Liver (tissue), 8 donors: ENCODE measurements at regions not wholly inside any gene's neighbourhood (a gene's known extent, or its start where the extent isn't known, plus 50 kb on each side); places are given as distances from the start of the nearest gene placed in this dataset.

Experiments used
- DNase-seq: peaks from one replicate; pipeline ENCODE4 v3.0.0-alpha.2; 2017; ENCODE audit warnings: low spot score
- H3K27ac ChIP-seq, 2 donors: one replicate each; pipeline ENCODE4 v1.7.0; 2013; ENCODE audit warnings: inconsistent platforms in 2 of 2, low read length in 2 of 2, control low read depth in 1 of 2, low read depth in 1 of 2, mild to moderate bottlenecking in 1 of 2
- H3K27me3 ChIP-seq, 4 donors: one replicate each; pipeline versions ENCODE4 v1.6.1 to v1.7.0; 2013; ENCODE audit warnings: low read length in 3 of 4, inconsistent platforms in 1 of 4, mild to moderate bottlenecking in 1 of 4, moderate library complexity in 1 of 4; ENCODE audit not compliant: control insufficient read depth in 4 of 4, insufficient read depth in 4 of 4
- H3K36me3 ChIP-seq, 4 donors: one replicate each; pipeline versions ENCODE4 v1.6.1 to v1.7.0; 2013; ENCODE audit warnings: low read length in 3 of 4, mild to moderate bottlenecking in 3 of 4, low read depth in 1 of 4, moderate library complexity in 1 of 4; ENCODE audit not compliant: control insufficient read depth in 4 of 4, insufficient read depth in 3 of 4
- H3K4me1 ChIP-seq, 4 donors: one replicate each; pipeline versions ENCODE4 v1.6.1 to v1.7.0; 2013; ENCODE audit warnings: low read length in 3 of 4, mild to moderate bottlenecking in 3 of 4, moderate library complexity in 1 of 4; ENCODE audit not compliant: control insufficient read depth in 4 of 4, insufficient read depth in 4 of 4
- H3K4me3 ChIP-seq, 3 donors: one replicate each; pipeline versions ENCODE4 v1.6.1 to v1.7.0; 2013; ENCODE audit warnings: low read length in 3 of 3, control low read depth in 1 of 3, low read depth in 1 of 3, mild to moderate bottlenecking in 1 of 3
- H3K9ac ChIP-seq, 2 donors: one replicate each; pipeline ENCODE4 v1.7.0; 2013; ENCODE audit warnings: low read length in 2 of 2, mild to moderate bottlenecking in 2 of 2, moderate library complexity in 2 of 2, control low read depth in 1 of 2, low read depth in 1 of 2
- H3K9me3 ChIP-seq, 4 donors: one replicate each; pipeline versions ENCODE4 v1.6.1 to v1.7.0; 2013; ENCODE audit warnings: low read length in 3 of 4; ENCODE audit not compliant: control insufficient read depth in 4 of 4
- CTCF ChIP-seq: fragments of 150-350 bp; IDR thresholded peaks from 2 replicates; pipeline ENCODE4 v1.5.1; 2017; ENCODE audit warnings: improper control_type of control experiment, low read depth, low read length; ENCODE audit not compliant: missing input control
- EGR1 ChIP-seq, 2 donors: IDR thresholded peaks; 2 replicates each; pipeline ENCODE4 v1.6.1; 2016 to 2018; ENCODE audit warnings: antibody characterized with exemption in 2 of 2, low read depth in 2 of 2
- FOXA1 ChIP-seq: IDR thresholded peaks from 2 replicates; pipeline ENCODE4 v1.6.1; 2016; ENCODE audit warnings: antibody characterized with exemption
- FOXA2 ChIP-seq: IDR thresholded peaks from 2 replicates; pipeline ENCODE4 v1.6.1; 2016; ENCODE audit warnings: antibody characterized with exemption
- GABPA ChIP-seq, 2 donors: IDR thresholded peaks in 1 of 2; conservative IDR thresholded peaks in 1 of 2; 2 replicates each; pipeline ENCODE4 v1.6.1; 2016; ENCODE audit warnings: antibody characterized with exemption in 2 of 2, mild to moderate bottlenecking in 1 of 2, moderate library complexity in 1 of 2
- HNF4A ChIP-seq, 2 donors: conservative IDR thresholded peaks; 2 replicates each; pipeline ENCODE4 v1.6.1; 2016; ENCODE audit warnings: antibody characterized with exemption in 2 of 2, mild to moderate bottlenecking in 2 of 2
- HNF4G ChIP-seq: IDR thresholded peaks from 2 replicates; pipeline ENCODE4 v1.6.1; 2016; ENCODE audit warnings: antibody characterized with exemption
- JUND ChIP-seq, 2 donors: IDR thresholded peaks; 2 replicates each; pipeline ENCODE4 v1.6.1; 2016; ENCODE audit warnings: antibody characterized with exemption in 2 of 2
- NR2F2 ChIP-seq: IDR thresholded peaks from 2 replicates; pipeline ENCODE4 v1.6.1; 2016; ENCODE audit warnings: antibody characterized with exemption
- RAD21 ChIP-seq, 2 donors: IDR thresholded peaks; 2 replicates each; pipeline ENCODE4 v1.6.1; 2016; ENCODE audit warnings: antibody characterized with exemption in 2 of 2, mild to moderate bottlenecking in 2 of 2
- REST ChIP-seq: IDR thresholded peaks from 2 replicates; pipeline ENCODE4 v1.6.1; 2016; ENCODE audit warnings: antibody characterized with exemption, mild to moderate bottlenecking
- RXRA ChIP-seq, 2 donors: IDR thresholded peaks; 2 replicates each; pipeline ENCODE4 v1.6.1; 2017 to 2018; ENCODE audit warnings: antibody characterized with exemption in 2 of 2, mild to moderate bottlenecking in 1 of 2
- SP1 ChIP-seq: IDR thresholded peaks from 2 replicates; pipeline ENCODE4 v1.6.1; 2018; ENCODE audit warnings: antibody characterized with exemption, mild to moderate bottlenecking
- TAF1 ChIP-seq: conservative IDR thresholded peaks from 2 replicates; pipeline ENCODE4 v1.6.1; 2016; ENCODE audit warnings: antibody characterized with exemption, mild to moderate bottlenecking
- YY1 ChIP-seq: IDR thresholded peaks from 2 replicates; pipeline ENCODE4 v1.6.1; 2016; ENCODE audit warnings: antibody characterized with exemption, mild to moderate bottlenecking
- WGBS: extraction: QIAGEN DNeasy Blood & Tissue Kit; methylation state at CpG from one replicate; pipeline ENCODE4 v1.1.7; 2013; 5-methylcytosine and 5-hydroxymethylcytosine counted together
- TF ChIP-seq, protein P1 (sequence below): IDR thresholded peaks from 2 replicates; pipeline ENCODE4 v1.6.1; 2016; ENCODE audit warnings: antibody characterized with exemption
- TF ChIP-seq, protein P2 (sequence below): IDR thresholded peaks from 2 replicates; pipeline ENCODE4 v1.6.1; 2016; ENCODE audit warnings: antibody characterized with exemption
- TF ChIP-seq, protein P3 (sequence below): IDR thresholded peaks from 2 replicates; pipeline ENCODE4 v1.6.1; 2016; ENCODE audit warnings: antibody characterized with exemption
- donor health status: healthy.
- donor health status: healthy.
- donor health status: healthy.
- donor health status: healthy.
- donor health status: healthy.

DNA sequence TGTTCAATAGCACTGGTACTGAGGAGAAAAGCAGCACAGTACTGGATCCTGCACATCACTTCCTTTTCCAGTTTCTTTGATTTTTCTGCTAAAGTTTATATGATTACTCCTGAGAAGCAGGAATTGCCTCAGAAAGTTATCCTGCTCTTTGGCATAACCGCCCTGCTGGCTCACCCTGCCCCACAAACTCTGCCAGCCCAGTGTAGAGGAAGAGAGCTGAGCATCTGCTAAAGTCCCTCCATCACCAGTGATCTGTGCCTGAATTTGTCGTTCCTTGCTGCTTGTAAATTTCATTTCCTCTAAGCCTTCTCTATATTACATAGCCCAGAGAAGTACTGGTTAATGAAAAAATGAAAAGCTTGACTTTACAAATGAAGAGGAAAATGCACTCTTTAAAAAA, 87.0 kb upstream of the C1orf21 start (continued):
- TF ChIP-seq, protein P1, sequence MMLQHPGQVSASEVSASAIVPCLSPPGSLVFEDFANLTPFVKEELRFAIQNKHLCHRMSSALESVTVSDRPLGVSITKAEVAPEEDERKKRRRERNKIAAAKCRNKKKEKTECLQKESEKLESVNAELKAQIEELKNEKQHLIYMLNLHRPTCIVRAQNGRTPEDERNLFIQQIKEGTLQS = no peak
- TF ChIP-seq HNF4G (no peak), FOXA2 (no peak), EGR1 (IDR thresholded peaks at IDR 0.05; ENCODE audit: low read depth in 2 of 2) (no peak), RAD21 (IDR thresholded peaks at IDR 0.05) (no peak)

- no peaks in the 10 kb centered on the region for H3K36me3 ChIP-seq
- H3K4me1 ChIP-seq = no peaks in the 10 kb centered on the region
- H3K27me3 ChIP-seq = no peaks in the 10 kb centered on the region
- H3K9ac ChIP-seq = no peak overlapping the region
- peaks cover 0 to 2% (median 0%) of the 10 kb centered on the region in 4 donors for H3K9me3 ChIP-seq
- no peak overlapping the region for H3K4me3 ChIP-seq
- WGBS = 69% methylated on average over 4 of the region's 4 CpGs
- H3K27ac ChIP-seq = peak overlapping the region in 1 of 2 donors; percentile 17
- TF ChIP-seq HNF4A (conservative IDR thresholded peaks at IDR 0.05) (no peak), EGR1 (IDR thresholded peaks at IDR 0.05; ENCODE audit: low read depth in 2 of 2) (no peak), RXRA (IDR thresholded peaks at IDR 0.05) (no peak), FOXA2 (no peak), HNF4G (no peak), CTCF (no peak), RAD21 (IDR thresholded peaks at IDR 0.05) (no peak), SP1 (no peak), YY1 (no peak), FOXA1 (no peak), NR2F2 (no peak), JUND (IDR thresholded peaks at IDR 0.05) (no peak), TAF1 (no peak), REST (no peak), GABPA (IDR thresholded peaks at IDR 0.05 in 1 of 2, conservative IDR thresholded peaks at IDR 0.05 in 1 of 2) (no peak)
- TF ChIP-seq, protein P2, sequence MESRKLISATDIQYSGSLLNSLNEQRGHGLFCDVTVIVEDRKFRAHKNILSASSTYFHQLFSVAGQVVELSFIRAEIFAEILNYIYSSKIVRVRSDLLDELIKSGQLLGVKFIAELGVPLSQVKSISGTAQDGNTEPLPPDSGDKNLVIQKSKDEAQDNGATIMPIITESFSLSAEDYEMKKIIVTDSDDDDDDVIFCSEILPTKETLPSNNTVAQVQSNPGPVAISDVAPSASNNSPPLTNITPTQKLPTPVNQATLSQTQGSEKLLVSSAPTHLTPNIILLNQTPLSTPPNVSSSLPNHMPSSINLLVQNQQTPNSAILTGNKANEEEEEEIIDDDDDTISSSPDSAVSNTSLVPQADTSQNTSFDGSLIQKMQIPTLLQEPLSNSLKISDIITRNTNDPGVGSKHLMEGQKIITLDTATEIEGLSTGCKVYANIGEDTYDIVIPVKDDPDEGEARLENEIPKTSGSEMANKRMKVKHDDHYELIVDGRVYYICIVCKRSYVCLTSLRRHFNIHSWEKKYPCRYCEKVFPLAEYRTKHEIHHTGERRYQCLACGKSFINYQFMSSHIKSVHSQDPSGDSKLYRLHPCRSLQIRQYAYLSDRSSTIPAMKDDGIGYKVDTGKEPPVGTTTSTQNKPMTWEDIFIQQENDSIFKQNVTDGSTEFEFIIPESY = no peak
- TF ChIP-seq, protein P1 = no peak
- TF ChIP-seq, protein P3, sequence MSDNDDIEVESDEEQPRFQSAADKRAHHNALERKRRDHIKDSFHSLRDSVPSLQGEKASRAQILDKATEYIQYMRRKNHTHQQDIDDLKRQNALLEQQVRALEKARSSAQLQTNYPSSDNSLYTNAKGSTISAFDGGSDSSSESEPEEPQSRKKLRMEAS = no peak
- DNase-seq = no peak
Measured at GRCh38 chr1:184300446-184300845, 86.4 kb upstream of the C1orf21 start.
